ENCODE measurements at regions not wholly inside any gene's neighbourhood (a gene's known extent, or its start where the extent isn't known, plus 50 kb on each side); places are given as distances from the start of the nearest gene placed in this dataset.

DNA sequence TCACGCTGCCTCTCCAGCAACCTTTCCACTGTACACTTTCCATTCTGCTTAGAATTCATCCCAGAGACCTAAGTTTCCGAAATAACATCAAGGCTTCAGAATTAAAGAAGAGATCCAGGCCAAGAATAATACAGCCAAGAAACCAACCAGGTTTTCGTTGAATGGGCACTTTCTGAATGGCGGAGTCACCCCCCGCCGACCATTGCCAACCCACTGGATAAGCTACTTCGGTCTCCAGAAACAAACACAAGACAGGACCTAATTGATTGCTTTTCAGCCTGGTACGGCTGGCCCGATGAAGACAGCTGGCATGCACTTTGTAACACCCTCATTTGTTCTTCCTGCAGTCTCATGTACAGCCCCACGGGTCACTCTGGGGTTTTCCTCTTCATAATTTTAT lies 308.1 kb upstream of the ZFHX3 start:
- no peak for TF ChIP-seq YY1 (IDR thresholded peaks at IDR 0.05; ENCODE audit: low read depth, low read length)
- no peak for TF ChIP-seq RNF2 (IDR thresholded peaks at IDR 0.05; ENCODE audit: borderline replicate concordance, low read depth, low read length, missing control alignments, poor library complexity, severe bottlenecking)
- TF ChIP-seq SUZ12 (IDR thresholded peaks at IDR 0.05; ENCODE audit: low read length): no peak
- TF ChIP-seq POLR2AphosphoS5 (IDR thresholded peaks at IDR 0.05; ENCODE audit: low read depth, low read length): no peak
- TF ChIP-seq EZH2 (IDR thresholded peaks at IDR 0.05; ENCODE audit: low read depth, low read length, severe bottlenecking): no peak
- TF ChIP-seq, protein P1, sequence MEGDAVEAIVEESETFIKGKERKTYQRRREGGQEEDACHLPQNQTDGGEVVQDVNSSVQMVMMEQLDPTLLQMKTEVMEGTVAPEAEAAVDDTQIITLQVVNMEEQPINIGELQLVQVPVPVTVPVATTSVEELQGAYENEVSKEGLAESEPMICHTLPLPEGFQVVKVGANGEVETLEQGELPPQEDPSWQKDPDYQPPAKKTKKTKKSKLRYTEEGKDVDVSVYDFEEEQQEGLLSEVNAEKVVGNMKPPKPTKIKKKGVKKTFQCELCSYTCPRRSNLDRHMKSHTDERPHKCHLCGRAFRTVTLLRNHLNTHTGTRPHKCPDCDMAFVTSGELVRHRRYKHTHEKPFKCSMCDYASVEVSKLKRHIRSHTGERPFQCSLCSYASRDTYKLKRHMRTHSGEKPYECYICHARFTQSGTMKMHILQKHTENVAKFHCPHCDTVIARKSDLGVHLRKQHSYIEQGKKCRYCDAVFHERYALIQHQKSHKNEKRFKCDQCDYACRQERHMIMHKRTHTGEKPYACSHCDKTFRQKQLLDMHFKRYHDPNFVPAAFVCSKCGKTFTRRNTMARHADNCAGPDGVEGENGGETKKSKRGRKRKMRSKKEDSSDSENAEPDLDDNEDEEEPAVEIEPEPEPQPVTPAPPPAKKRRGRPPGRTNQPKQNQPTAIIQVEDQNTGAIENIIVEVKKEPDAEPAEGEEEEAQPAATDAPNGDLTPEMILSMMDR (IDR thresholded peaks at IDR 0.05; ENCODE audit: control extremely low read depth in 1 of 3, insufficient read depth in 1 of 3, low read depth in 1 of 3, low read length in 3 of 3): no peak

Data from H1 (cell line).